HG03064 (cell line): ENCODE measurements at regions not wholly inside any gene's neighbourhood (a gene's known extent, or its start where the extent isn't known, plus 50 kb on each side); places are given as distances from the start of the nearest gene placed in this dataset.

Source experiments
- ATAC-seq: cut with Tn5 transposase; IDR thresholded peaks from one replicate; pipeline ENCODE4 v1.9.1; 2021; ENCODE audit warnings: low read depth; ENCODE audit not compliant: unreplicated experiment

GRCh38 chr12:124517260-124518050, 50.0 kb downstream of the NCOR2 start:
- ATAC-seq: no peak

GRCh38 chr12:124516850-124517249, 50.6 kb downstream of the NCOR2 start:
- no peak for ATAC-seq

- ATAC-seq: no peak
Observed at GRCh38 chr12:124515981-124516380, 51.4 kb downstream of the NCOR2 start.

- no peak for ATAC-seq
Observed at GRCh38 chr12:124514996-124515932, 52.1 kb downstream of the NCOR2 start.

GRCh38 chr12:124514145-124514995, 53.0 kb downstream of the NCOR2 start:
- no peak for ATAC-seq

- ATAC-seq: no peak
Observed at GRCh38 chr12:124513297-124513867, 54.0 kb downstream of the NCOR2 start.

GRCh38 chr12:124512667-124513296, 54.6 kb downstream of the NCOR2 start:
- no peak for ATAC-seq

- no peak for ATAC-seq
Observed at GRCh38 chr12:124511259-124511985, 56.0 kb downstream of the NCOR2 start.

- ATAC-seq: no peak
Observed at GRCh38 chr12:124510301-124510970, 57.0 kb downstream of the NCOR2 start.

- no peak for ATAC-seq
Observed at GRCh38 chr12:124509676-124510300, 57.6 kb downstream of the NCOR2 start.

GRCh38 chr12:124509300-124509675, 58.1 kb downstream of the NCOR2 start:
- ATAC-seq: no peak

GRCh38 chr12:124508381-124509079, 58.9 kb downstream of the NCOR2 start:
- ATAC-seq: no peak

- no peak for ATAC-seq
Observed at GRCh38 chr12:124507188-124508109, 60.0 kb downstream of the NCOR2 start.

- ATAC-seq: no peak
Observed at GRCh38 chr12:124506832-124507153, 60.6 kb downstream of the NCOR2 start.

GRCh38 chr12:124506145-124506831, 61.1 kb downstream of the NCOR2 start:
- ATAC-seq: no peak
